SH-SY5Y (cell line): ENCODE measurements at regions not wholly inside any gene's neighbourhood (a gene's known extent, or its start where the extent isn't known, plus 50 kb on each side); places are given as distances from the start of the nearest gene placed in this dataset.

Experiments
- GATA2 ChIP-seq: IDR thresholded peaks from 2 replicates; pipeline ENCODE4 v1.6.1; 2011; ENCODE audit warnings: mild to moderate bottlenecking, low read depth, low read length
- GATA3 ChIP-seq: IDR thresholded peaks from 2 replicates; pipeline ENCODE4 v1.6.1; 2011; ENCODE audit warnings: low read depth, mild to moderate bottlenecking, low read length, moderate library complexity

DNA sequence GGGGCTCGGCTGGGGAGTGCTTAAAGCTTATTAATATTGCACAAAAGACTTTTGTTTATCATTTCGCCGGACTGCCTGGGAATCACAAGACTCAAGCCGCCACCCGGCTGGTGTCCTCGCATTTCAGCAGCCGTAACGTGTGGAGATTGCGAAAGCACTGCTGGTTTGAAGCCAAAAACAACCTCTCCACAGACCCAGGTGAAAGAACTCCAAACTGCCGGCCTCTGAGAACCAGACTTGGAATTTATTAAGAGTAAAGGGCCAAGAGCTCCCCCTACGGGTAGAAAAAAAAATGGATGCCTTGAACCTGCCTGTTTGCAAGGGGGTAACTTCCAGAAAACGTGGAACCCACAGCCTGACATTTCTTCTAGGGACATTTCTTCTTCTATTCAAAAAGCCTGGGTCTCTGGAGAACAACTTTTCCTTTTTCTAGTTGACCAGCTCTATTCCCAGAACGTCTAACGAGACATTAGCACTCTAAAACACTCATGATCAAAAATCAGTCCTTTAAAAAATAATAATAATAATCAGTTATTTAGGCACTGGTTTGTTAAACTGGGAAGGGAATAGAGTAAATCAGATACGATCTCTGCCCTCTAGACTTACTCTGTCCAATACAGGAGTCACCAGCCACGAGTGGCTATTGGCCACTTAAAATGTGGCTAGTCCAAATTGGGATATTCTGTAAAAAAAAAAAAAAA lies 216.3 kb downstream of the C1D start:
- TF ChIP-seq GATA2 = no peak
- no peak for TF ChIP-seq GATA3
